ENCODE measurements at regions not wholly inside any gene's neighbourhood (a gene's known extent, or its start where the extent isn't known, plus 50 kb on each side); places are given as distances from the start of the nearest gene placed in this dataset.
"Not testable (repeated sequence)": the region's sequence is repeated elsewhere in the genome, so short reads cannot be mapped to it uniquely, and the experiment has no call there.

DNA sequence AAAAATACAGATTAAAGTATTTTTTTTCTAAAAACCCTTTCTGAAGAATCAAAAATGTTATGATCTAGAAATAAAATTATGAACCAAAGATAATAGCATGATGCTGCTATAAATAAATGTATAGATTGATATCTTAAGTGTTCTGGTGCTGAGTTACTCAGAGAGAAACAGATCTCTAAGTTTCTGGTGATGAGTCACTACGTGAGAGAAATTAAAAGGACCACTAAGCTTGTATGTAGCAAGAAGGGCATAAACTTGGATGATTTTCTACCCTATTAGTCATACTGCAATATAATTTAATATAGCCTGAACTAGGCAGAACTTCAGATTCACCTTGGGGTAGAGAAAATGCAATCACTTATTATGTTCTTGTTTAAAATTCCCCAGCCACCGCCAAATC lies 514.8 kb downstream of the AMY1C start:
- no peak overlapping the region for H3K4me3 ChIP-seq (ENCODE audit: low read depth, low read length)
- DNase-seq (ENCODE audit: low read depth), result no peak
- TF ChIP-seq, protein P1, sequence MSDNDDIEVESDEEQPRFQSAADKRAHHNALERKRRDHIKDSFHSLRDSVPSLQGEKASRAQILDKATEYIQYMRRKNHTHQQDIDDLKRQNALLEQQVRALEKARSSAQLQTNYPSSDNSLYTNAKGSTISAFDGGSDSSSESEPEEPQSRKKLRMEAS (IDR thresholded peaks at IDR 0.05; ENCODE audit: low read depth, low read length), result no peak
- TF ChIP-seq, protein P2, sequence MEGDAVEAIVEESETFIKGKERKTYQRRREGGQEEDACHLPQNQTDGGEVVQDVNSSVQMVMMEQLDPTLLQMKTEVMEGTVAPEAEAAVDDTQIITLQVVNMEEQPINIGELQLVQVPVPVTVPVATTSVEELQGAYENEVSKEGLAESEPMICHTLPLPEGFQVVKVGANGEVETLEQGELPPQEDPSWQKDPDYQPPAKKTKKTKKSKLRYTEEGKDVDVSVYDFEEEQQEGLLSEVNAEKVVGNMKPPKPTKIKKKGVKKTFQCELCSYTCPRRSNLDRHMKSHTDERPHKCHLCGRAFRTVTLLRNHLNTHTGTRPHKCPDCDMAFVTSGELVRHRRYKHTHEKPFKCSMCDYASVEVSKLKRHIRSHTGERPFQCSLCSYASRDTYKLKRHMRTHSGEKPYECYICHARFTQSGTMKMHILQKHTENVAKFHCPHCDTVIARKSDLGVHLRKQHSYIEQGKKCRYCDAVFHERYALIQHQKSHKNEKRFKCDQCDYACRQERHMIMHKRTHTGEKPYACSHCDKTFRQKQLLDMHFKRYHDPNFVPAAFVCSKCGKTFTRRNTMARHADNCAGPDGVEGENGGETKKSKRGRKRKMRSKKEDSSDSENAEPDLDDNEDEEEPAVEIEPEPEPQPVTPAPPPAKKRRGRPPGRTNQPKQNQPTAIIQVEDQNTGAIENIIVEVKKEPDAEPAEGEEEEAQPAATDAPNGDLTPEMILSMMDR (IDR thresholded peaks at IDR 0.05; ENCODE audit: low read depth, low read length), result no peak
- TF ChIP-seq POLR2A (IDR thresholded peaks at IDR 0.05; ENCODE audit: extremely low read depth, insufficient read length), result no peak
- TF ChIP-seq MYC (IDR thresholded peaks at IDR 0.05; ENCODE audit: low read depth, low read length), result no peak

DNA sequence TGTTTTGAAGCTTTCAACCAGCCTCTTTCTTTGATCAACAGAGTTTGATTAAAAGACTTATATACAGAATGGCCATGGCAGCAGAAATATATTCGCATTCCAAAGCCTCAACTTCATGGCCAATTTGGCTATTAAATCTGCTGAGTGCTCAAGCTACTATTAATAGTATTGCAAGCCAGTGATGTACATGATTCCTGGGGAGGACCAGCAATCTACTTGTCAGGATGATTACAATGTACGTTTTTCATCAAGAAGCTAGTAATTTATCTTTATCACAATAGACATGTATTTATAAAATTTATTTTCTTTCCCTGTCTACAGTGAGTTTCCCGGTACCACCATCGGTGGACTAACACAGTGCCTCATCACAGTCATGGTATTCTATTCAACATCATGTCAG lies 515.5 kb downstream of the AMY1C start:
- H3K4me3 ChIP-seq (ENCODE audit: low read depth, low read length), result no peak overlapping the region
- DNase-seq (ENCODE audit: low read depth), result no peak
- TF ChIP-seq, protein P2 (IDR thresholded peaks at IDR 0.05; ENCODE audit: low read depth, low read length), result no peak
- TF ChIP-seq, protein P1 (IDR thresholded peaks at IDR 0.05; ENCODE audit: low read depth, low read length), result no peak
- no peak for TF ChIP-seq MYC (IDR thresholded peaks at IDR 0.05; ENCODE audit: low read depth, low read length)
- no peak for TF ChIP-seq POLR2A (IDR thresholded peaks at IDR 0.05; ENCODE audit: extremely low read depth, insufficient read length)

GRCh38 chr1:104266612-104267011 lies 516.9 kb downstream of the AMY1C start:
- DNase-seq (ENCODE audit: low read depth), result no peak
- TF ChIP-seq MYC (IDR thresholded peaks at IDR 0.05; ENCODE audit: low read depth, low read length) (no peak), POLR2A (IDR thresholded peaks at IDR 0.05; ENCODE audit: extremely low read depth, insufficient read length) (no peak)
- TF ChIP-seq, protein P1 (IDR thresholded peaks at IDR 0.05; ENCODE audit: low read depth, low read length), result no peak
- TF ChIP-seq, protein P2 (IDR thresholded peaks at IDR 0.05; ENCODE audit: low read depth, low read length), result no peak
- H3K4me3 ChIP-seq (ENCODE audit: low read depth, low read length), result no peak overlapping the region

DNA sequence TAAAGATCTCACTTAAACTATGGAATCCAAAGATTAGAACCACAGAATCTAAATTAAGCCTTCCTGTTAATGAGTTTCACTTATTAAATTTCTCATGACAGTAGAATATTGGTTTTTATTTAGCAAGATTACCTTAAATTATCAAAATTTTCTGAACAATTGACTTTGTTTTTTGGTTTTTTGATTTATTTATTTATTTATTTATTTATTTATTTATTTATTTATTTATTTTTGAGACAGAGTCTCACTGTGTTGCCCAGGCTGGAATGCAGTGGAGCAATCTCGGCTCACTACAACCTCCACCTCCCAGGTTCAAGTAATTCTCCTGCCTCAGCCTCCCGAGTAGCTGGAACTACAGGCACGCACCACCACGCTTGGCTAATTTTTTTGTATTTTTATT lies 538.6 kb downstream of the AMY1C start:
- DNase-seq (ENCODE audit: low read depth); H3K4me3 ChIP-seq (ENCODE audit: low read depth, low read length): not testable (repeated sequence)

- no peak for DNase-seq (ENCODE audit: low read depth)
- TF ChIP-seq, protein P1 (IDR thresholded peaks at IDR 0.05; ENCODE audit: low read depth, low read length), result no peak
- no peak overlapping the region for H3K4me3 ChIP-seq (ENCODE audit: low read depth, low read length)
Measured at GRCh38 chr1:104291156-104291555, 541.5 kb downstream of the AMY1C start.

DNA sequence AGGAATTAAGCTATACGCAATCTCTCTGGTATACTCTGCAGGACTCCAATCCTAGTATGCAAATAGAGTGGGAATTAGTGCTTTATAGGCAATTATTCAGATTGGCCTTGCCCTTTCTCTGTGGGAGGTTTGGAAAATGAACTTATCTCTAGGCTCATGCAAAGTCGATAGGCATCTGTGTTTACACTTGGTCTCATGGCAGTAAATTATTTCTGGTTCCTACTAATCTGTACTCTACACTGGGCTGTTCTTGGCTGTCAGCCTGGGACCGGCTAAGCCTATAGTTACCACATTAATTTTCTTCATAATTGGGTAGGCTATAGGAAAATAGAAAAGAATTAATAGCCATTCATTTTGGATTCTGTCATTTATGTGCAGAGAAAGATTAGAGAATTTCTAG lies 544.6 kb downstream of the AMY1C start:
- TF ChIP-seq, protein P2 (IDR thresholded peaks at IDR 0.05; ENCODE audit: low read depth, low read length), result no peak
- no peak for TF ChIP-seq MYC (IDR thresholded peaks at IDR 0.05; ENCODE audit: low read depth, low read length)
- TF ChIP-seq, protein P1 (IDR thresholded peaks at IDR 0.05; ENCODE audit: low read depth, low read length), result no peak
- no peak for TF ChIP-seq POLR2A (IDR thresholded peaks at IDR 0.05; ENCODE audit: extremely low read depth, insufficient read length)
- no peak for DNase-seq (ENCODE audit: low read depth)
- no peak overlapping the region for H3K4me3 ChIP-seq (ENCODE audit: low read depth, low read length)

DNA sequence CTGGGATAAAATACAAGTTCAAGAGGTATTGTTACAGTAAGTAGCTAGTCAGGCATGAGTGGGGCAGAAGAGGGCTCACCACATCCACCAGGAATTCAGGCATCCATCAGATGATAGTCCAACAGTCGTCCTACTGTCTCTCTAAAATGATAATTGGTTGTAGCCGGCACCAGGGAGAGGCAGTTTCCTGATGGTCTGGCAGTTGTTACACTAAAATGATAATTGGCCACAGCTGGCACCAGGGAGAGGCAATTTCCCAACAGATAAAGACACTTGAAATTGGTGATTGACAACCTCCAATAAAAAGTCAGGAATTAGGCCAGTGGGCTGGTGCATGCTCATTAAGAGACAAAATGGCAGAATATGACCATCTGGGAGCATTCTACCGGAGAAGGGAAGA lies 545.8 kb downstream of the AMY1C start:
- TF ChIP-seq, protein P2 (IDR thresholded peaks at IDR 0.05; ENCODE audit: low read depth, low read length), result no peak
- TF ChIP-seq POLR2A (IDR thresholded peaks at IDR 0.05; ENCODE audit: extremely low read depth, insufficient read length), result no peak
- TF ChIP-seq, protein P1 (IDR thresholded peaks at IDR 0.05; ENCODE audit: low read depth, low read length), result no peak
- TF ChIP-seq MYC (IDR thresholded peaks at IDR 0.05; ENCODE audit: low read depth, low read length), result no peak
- no peak for DNase-seq (ENCODE audit: low read depth)
- no peak overlapping the region for H3K4me3 ChIP-seq (ENCODE audit: low read depth, low read length)
